HFF-Myc (cell line): ENCODE measurements at regions not wholly inside any gene's neighbourhood (a gene's known extent, or its start where the extent isn't known, plus 50 kb on each side); places are given as distances from the start of the nearest gene placed in this dataset.
A peak's percentile ranks its signal among the peaks of the same experiment; 100 is the strongest.

ENCODE experiments used
- DNase-seq: peaks from one replicate; pipeline ENCODE4 v3.0.0-alpha.2; 2011; ENCODE audit warnings: low read depth; ENCODE audit errors: extremely low read depth
- H3K4me3 ChIP-seq: replicated peaks from 2 replicates; pipeline ENCODE4 v1.5.1; 2011; ENCODE audit warnings: low read depth, mild to moderate bottlenecking, control low read depth, low read length
- CTCF ChIP-seq: IDR thresholded peaks from 2 replicates; pipeline ENCODE4 v1.5.1; 2012; ENCODE audit warnings: mild to moderate bottlenecking, low read depth, low read length, control low read depth; ENCODE audit errors: missing control alignments

- no peak overlapping the region for H3K4me3 ChIP-seq
- DNase-seq: no peak
- no peak for TF ChIP-seq CTCF
Measured at GRCh38 chr12:93944911-93945310, 203.5 kb upstream of the PLXNC1 start.

- no peak overlapping the region for H3K4me3 ChIP-seq
- no peak for TF ChIP-seq CTCF
- DNase-seq: peak; percentile 31
Measured at GRCh38 chr12:93946542-93947150, 201.7 kb upstream of the PLXNC1 start.

GRCh38 chr12:93947486-93947885 lies 200.9 kb upstream of the PLXNC1 start:
- no peak for TF ChIP-seq CTCF
- no peak overlapping the region for H3K4me3 ChIP-seq
- no peak for DNase-seq

GRCh38 chr12:93950311-93950710 lies 198.1 kb upstream of the PLXNC1 start:
- no peak for DNase-seq
- TF ChIP-seq CTCF: no peak
- H3K4me3 ChIP-seq: no peak overlapping the region

- TF ChIP-seq CTCF: no peak
- DNase-seq: no peak
- H3K4me3 ChIP-seq: no peak overlapping the region
Measured at GRCh38 chr12:93954166-93955112, 193.9 kb upstream of the PLXNC1 start.

- no peak for TF ChIP-seq CTCF
- DNase-seq: no peak
- no peak overlapping the region for H3K4me3 ChIP-seq
Measured at GRCh38 chr12:93956551-93956950, 191.8 kb upstream of the PLXNC1 start.

GRCh38 chr12:93957168-93957567 lies 191.2 kb upstream of the PLXNC1 start:
- TF ChIP-seq CTCF: no peak
- H3K4me3 ChIP-seq: no peak overlapping the region
- DNase-seq: no peak
